KMS-11 (cell line): ENCODE measurements at regions not wholly inside any gene's neighbourhood (a gene's known extent, or its start where the extent isn't known, plus 50 kb on each side); places are given as distances from the start of the nearest gene placed in this dataset.
A peak's percentile ranks its signal among the peaks of the same experiment; 100 is the strongest.

ENCODE experiments used
- H2AFZ ChIP-seq: fragments of 200-600 bp; sonication (generic); 2 replicates; pipeline ENCODE4 v1.6.1; 2016; ENCODE audit warnings: antibody characterized with exemption, mixed run types, low read depth
- H3K27ac ChIP-seq: fragments of 200-600 bp; sonication (generic); 2 replicates; pipeline ENCODE4 v1.6.1; 2016; ENCODE audit warnings: mild to moderate bottlenecking, mixed run types
- H3K27me3 ChIP-seq: fragments of 200-600 bp; sonication (generic); 2 replicates; pipeline ENCODE4 v1.6.1; 2017; ENCODE audit warnings: mild to moderate bottlenecking, low read depth, mixed run types, moderate library complexity; ENCODE audit not compliant: insufficient read depth
- H3K36me3 ChIP-seq: fragments of 200-600 bp; sonication (generic); 2 replicates; pipeline ENCODE4 v1.6.1; 2017; ENCODE audit warnings: mild to moderate bottlenecking, mixed run types; ENCODE audit not compliant: insufficient read depth
- H3K4me1 ChIP-seq: fragments of 200-600 bp; sonication (generic); 2 replicates; pipeline ENCODE4 v1.6.1; 2016; ENCODE audit warnings: mild to moderate bottlenecking, low read depth, mixed run types; ENCODE audit not compliant: poor library complexity, severe bottlenecking
- H3K4me2 ChIP-seq: fragments of 200-600 bp; sonication (generic); 2 replicates; pipeline ENCODE4 v1.7.0; 2016; ENCODE audit warnings: mild to moderate bottlenecking, mixed run types
- H3K4me3 ChIP-seq: fragments of 200-600 bp; sonication (generic); IDR thresholded peaks from 2 replicates; pipeline ENCODE4 v1.6.1; 2017; ENCODE audit warnings: low read depth, low read length, mixed read lengths; ENCODE audit not compliant: insufficient read depth
- H3K79me2 ChIP-seq: fragments of 200-600 bp; sonication (generic); 2 replicates; pipeline ENCODE4 v1.6.1; 2016; ENCODE audit warnings: low read depth, mixed run types; ENCODE audit not compliant: insufficient read depth
- H3K9ac ChIP-seq: fragments of 200-600 bp; sonication (generic); 2 replicates; pipeline ENCODE4 v1.6.1; 2016; ENCODE audit warnings: mild to moderate bottlenecking, mixed run types
- H4K20me1 ChIP-seq: fragments of 200-600 bp; sonication (generic); 2 replicates; pipeline ENCODE4 v1.6.1; 2016; ENCODE audit warnings: mild to moderate bottlenecking, mixed run types; ENCODE audit not compliant: insufficient read depth
- CTCF ChIP-seq: fragments of 200-600 bp; sonication (generic); conservative IDR thresholded peaks from 2 replicates; pipeline ENCODE4 v1.6.1; 2017; ENCODE audit warnings: low read depth, mild to moderate bottlenecking, antibody characterized with exemption, low read length, moderate library complexity, mixed read lengths

GRCh38 chrX:20452487-20452886 is 185.8 kb upstream of the RPS6KA3 start:
- H3K4me2 ChIP-seq: no peak overlapping the region; the same call in 1 of the 2 replicates
- TF ChIP-seq CTCF: no peak
- no peaks in the 10 kb centered on the region for H3K79me2 ChIP-seq
- no peak overlapping the region for H3K4me3 ChIP-seq
- H4K20me1 ChIP-seq: no peaks in the 10 kb centered on the region
- no peak overlapping the region for H3K27ac ChIP-seq
- no peak overlapping the region for H3K9ac ChIP-seq
- H3K4me1 ChIP-seq: no peaks in the 10 kb centered on the region
- no peaks in the 10 kb centered on the region for H3K36me3 ChIP-seq
- H3K27me3 ChIP-seq: no peaks in the 10 kb centered on the region
- H2AFZ ChIP-seq: no peak overlapping the region

- Histone ChIP-seq H3K36me3 (no peaks in the 10 kb centered on the region), H3K4me3 (no peak overlapping the region), H3K79me2 (no peaks in the 10 kb centered on the region), H3K4me2 (no peak overlapping the region; the same call in 1 of the 2 replicates), H3K9ac (no peak overlapping the region), H3K4me1 (no peaks in the 10 kb centered on the region), H3K27me3 (no peaks in the 10 kb centered on the region), H4K20me1 (no peaks in the 10 kb centered on the region), H2AFZ (no peak overlapping the region), H3K27ac (no peak overlapping the region)
- no peak for TF ChIP-seq CTCF
Measured at GRCh38 chrX:20451929-20452328, 185.2 kb upstream of the RPS6KA3 start.

- Histone ChIP-seq H3K27me3 (no peaks in the 10 kb centered on the region), H2AFZ (no peak overlapping the region), H3K4me2 (no peak overlapping the region), H3K36me3 (no peaks in the 10 kb centered on the region), H4K20me1 (no peaks in the 10 kb centered on the region), H3K4me1 (no peaks in the 10 kb centered on the region), H3K4me3 (no peak overlapping the region), H3K9ac (no peak overlapping the region), H3K79me2 (no peaks in the 10 kb centered on the region), H3K27ac (no peak overlapping the region)
- no peak for TF ChIP-seq CTCF
Measured at GRCh38 chrX:20445109-20445508, 178.4 kb upstream of the RPS6KA3 start.

GRCh38 chrX:20442597-20442996 is 175.9 kb upstream of the RPS6KA3 start:
- Histone ChIP-seq H3K27ac (no peak overlapping the region), H4K20me1 (no peaks in the 10 kb centered on the region), H3K27me3 (no peaks in the 10 kb centered on the region), H3K4me3 (no peak overlapping the region), H3K79me2 (no peaks in the 10 kb centered on the region), H3K4me1 (no peaks in the 10 kb centered on the region), H3K4me2 (no peak overlapping the region), H3K36me3 (no peaks in the 10 kb centered on the region), H3K9ac (no peak overlapping the region), H2AFZ (no peak overlapping the region)
- TF ChIP-seq CTCF: peak; percentile 81
